GM12878 (cell line): ENCODE measurements at regions not wholly inside any gene's neighbourhood (a gene's known extent, or its start where the extent isn't known, plus 50 kb on each side); places are given as distances from the start of the nearest gene placed in this dataset.

ENCODE experiments used
- ATAC-seq: fragments of 200-7000 bp; cut with Tn5 transposase; 3 replicates; pipeline ENCODE4 v1.9.1; 2020; ENCODE audit warnings: mild to moderate bottlenecking, moderate library complexity
- BruUV-seq: library from RNA; stranded (reverse); fragments of 400-500 nt; replicated peaks from 2 replicates; lab custom pipeline; 2021; lab: Mats Ljungman, UMichigan
- CTCF ChIA-PET: fragments of 300-600 bp; sonication (Branson Sonifier 250); formaldehyde crosslinking; extraction: SDS; loops from one replicate; lab custom pipeline; 2021; ENCODE audit warnings: inconsistent platforms; lab: Yijun Ruan, JAX
- POLR2A ChIA-PET: fragments of 350-600 bp; formaldehyde crosslinking; extraction: SDS; loops from one replicate; lab custom pipeline; 2021; ENCODE audit warnings: inconsistent platforms; lab: Charles Lee
- RAD21 ChIA-PET: fragments of 300-600 bp; sonication (Branson Sonifier 250); formaldehyde crosslinking; loops from one replicate; lab custom pipeline; 2023; ENCODE audit warnings: antibody characterized with exemption; ENCODE audit not compliant: unreplicated experiment; lab: Charles Lee
- SMC1A ChIA-PET: fragments of 300-600 bp; sonication (Branson Sonifier 250); formaldehyde crosslinking; loops from one replicate; lab custom pipeline; 2023; ENCODE audit not compliant: unreplicated experiment, uncharacterized antibody; lab: Charles Lee
- DNase-seq: peaks from one replicate; pipeline ENCODE4 v3.0.0-alpha.2; 2011; ENCODE audit warnings: low read depth, low spot score
- FAIRE-seq: peaks from 3 replicates; lab custom pipeline; 2011; peaks lifted over from hg19 to GRCh38; lab: Jason Lieb, UNC
- H2AFZ ChIP-seq: 2 replicates; pipeline ENCODE4 v1.6.0; 2011; ENCODE audit warnings: low read depth, low read length, control low read depth; ENCODE audit not compliant: control insufficient read depth
- H3K27ac ChIP-seq: 2 replicates; pipeline ENCODE4 v1.5.1; 2011; ENCODE audit warnings: control low read depth; ENCODE audit not compliant: control insufficient read depth, insufficient read depth
- H3K27me3 ChIP-seq, 2 experiments: replicated peaks in 1 of 2; 2 replicates each; pipeline versions ENCODE4 v1.6.0 to v1.6.1; 2011; ENCODE audit warnings: low read length in 1 of 2; ENCODE audit not compliant: control insufficient read depth in 2 of 2, insufficient read depth in 2 of 2
- H3K36me3 ChIP-seq, 2 experiments: 2 replicates each; pipeline ENCODE4 v1.5.1; 2011; ENCODE audit warnings: low read length in 1 of 2; ENCODE audit not compliant: control insufficient read depth in 2 of 2, insufficient read depth in 2 of 2
- H3K4me1 ChIP-seq: 2 replicates; pipeline ENCODE4 v1.6.1; 2011; ENCODE audit warnings: mild to moderate bottlenecking, low read length, moderate library complexity, mixed read lengths; ENCODE audit not compliant: control insufficient read depth, insufficient read depth
- H3K4me2 ChIP-seq: 2 replicates; pipeline ENCODE4 v1.6.0; 2011; ENCODE audit warnings: control low read depth; ENCODE audit not compliant: control insufficient read depth, insufficient read depth
- H3K4me3 ChIP-seq: fragments of 200-600 bp; sonication (generic); 2 replicates; pipeline ENCODE4 v1.5.1; 2016
- H3K79me2 ChIP-seq: 2 replicates; pipeline ENCODE4 v1.6.0; 2011; ENCODE audit warnings: low read length; ENCODE audit not compliant: control insufficient read depth, insufficient read depth
- H3K9ac ChIP-seq: 2 replicates; pipeline ENCODE4 v1.8.0; 2011; ENCODE audit warnings: low read length, control low read depth, mixed read lengths; ENCODE audit not compliant: control insufficient read depth, insufficient read depth
- H3K9me3 ChIP-seq: replicated peaks from 3 replicates; pipeline ENCODE4 v1.5.1; 2011; ENCODE audit warnings: mild to moderate bottlenecking, low read length; ENCODE audit not compliant: control insufficient read depth, insufficient read depth
- H4K20me1 ChIP-seq: 2 replicates; pipeline ENCODE4 v1.6.0; 2011; ENCODE audit not compliant: control insufficient read depth, insufficient read depth
- BMI1 ChIP-seq: fragments of 450-650 bp; IDR thresholded peaks from 2 replicates; pipeline ENCODE4 v1.6.1; 2016; ENCODE audit warnings: mild to moderate bottlenecking, moderate library complexity, borderline replicate concordance
- CEBPZ ChIP-seq: fragments of 150-350 bp; IDR thresholded peaks from 2 replicates; pipeline ENCODE4 v1.6.1; 2016; ENCODE audit warnings: low read depth, low read length
- CTCF ChIP-seq, 3 experiments: IDR thresholded peaks in 2 of 3; conservative IDR thresholded peaks in 1 of 3; 2 replicates each; pipeline ENCODE4 v1.5.1; 2011; ENCODE audit warnings: low read depth in 3 of 3, low read length in 3 of 3, mild to moderate bottlenecking in 3 of 3, control low read depth in 2 of 3, moderate library complexity in 2 of 3, inconsistent platforms in 1 of 3, mixed read lengths in 1 of 3; ENCODE audit not compliant: control insufficient read depth in 2 of 3, insufficient read depth in 1 of 3; ENCODE audit errors: extremely low read depth in 1 of 3
- EED ChIP-seq: sonication (generic); IDR thresholded peaks from 2 replicates; pipeline ENCODE4 v1.6.1; 2016; ENCODE audit warnings: antibody characterized with exemption, low read depth
- JUNB ChIP-seq: IDR thresholded peaks from 2 replicates; pipeline ENCODE4 v1.6.1; 2016; ENCODE audit warnings: antibody characterized with exemption, mild to moderate bottlenecking
- PML ChIP-seq: IDR thresholded peaks from 2 replicates; pipeline ENCODE4 v1.6.1; 2012; ENCODE audit warnings: low read length, inconsistent platforms
- RAD21 ChIP-seq: IDR thresholded peaks from 2 replicates; pipeline ENCODE4 v1.6.1; 2011; ENCODE audit warnings: mild to moderate bottlenecking, low read depth, low read length, moderate library complexity; ENCODE audit not compliant: insufficient read depth
- REST ChIP-seq: IDR thresholded peaks from 2 replicates; pipeline ENCODE4 v1.6.1; 2012; ENCODE audit warnings: mild to moderate bottlenecking, low read depth, low read length
- SPI1 ChIP-seq: IDR thresholded peaks from 2 replicates; pipeline ENCODE4 v1.6.1; 2011; ENCODE audit warnings: low read depth, mild to moderate bottlenecking, low read length, moderate library complexity, borderline replicate concordance; ENCODE audit not compliant: insufficient read depth
- TAF1 ChIP-seq: IDR thresholded peaks from 2 replicates; pipeline ENCODE4 v1.6.1; 2011; ENCODE audit warnings: mild to moderate bottlenecking, low read depth, low read length, borderline replicate concordance
- ZBTB4 ChIP-seq: fragments of 450-650 bp; formaldehyde crosslinking; IDR thresholded peaks from 2 replicates; pipeline ENCODE4 v1.4.0; 2022; ENCODE audit warnings: mild to moderate bottlenecking, moderate library complexity
- WGBS: methylation state at CpG from one replicate; pipeline ENCODE4 v1.1.6; 2016; ENCODE audit warnings: low lambda C conversion rate; ENCODE audit not compliant: insufficient replicate concordance, insufficient coverage; ENCODE audit errors: missing lambda C conversion rate; 5-methylcytosine and 5-hydroxymethylcytosine counted together
- in situ Hi-C: fragments of 300-500 bp; cut with MboI; formaldehyde crosslinking; loops from 9 replicates; pipeline ENCODE4 v1.14.3; 2018; ENCODE audit warnings: mixed read lengths
- intact Hi-C: fragments of 100-400 bp; cut with micrococcal nuclease; formaldehyde crosslinking; loops from one replicate; pipeline ENCODE4 v1.14.2; 2022; ENCODE audit not compliant: unreplicated experiment

- Histone ChIP-seq H3K36me3 (no peaks in the 10 kb centered on the region), H3K27ac (no peak overlapping the region), H3K9ac (no peak overlapping the region), H4K20me1 (no peaks in the 10 kb centered on the region), H3K4me3 (no peak overlapping the region), H3K27me3 (no peaks in the 10 kb centered on the region; a peak in 1 of 4 replicates), H3K4me2 (no peak overlapping the region), H3K4me1 (no peaks in the 10 kb centered on the region), H3K79me2 (no peaks in the 10 kb centered on the region), H3K9me3 (no peaks in the 10 kb centered on the region), H2AFZ (no peak overlapping the region)
- no peak for ATAC-seq
- BruUV-seq: no TSS peak
- FAIRE-seq: no peak
- intact Hi-C loops: no loop called here
- SMC1A ChIA-PET: no interaction called here
- CTCF ChIA-PET: no interaction called here
- in situ Hi-C loops: no loop called here
- RAD21 ChIA-PET: no interaction called here
- 24% methylated on average over 4 of the region's 4 CpGs for WGBS
- DNase-seq: no peak
- POLR2A ChIA-PET: no interaction called here
- TF ChIP-seq REST (no peak), BMI1 (no peak), PML (no peak), RAD21 (no peak), EED (no peak), ZBTB4 (CRISPR knock-in tag) (no peak), CEBPZ (no peak), JUNB (no peak), TAF1 (no peak), SPI1 (no peak), CTCF (IDR thresholded peaks at IDR 0.05 in 2 of 3, conservative IDR thresholded peaks at IDR 0.05 in 1 of 3; ENCODE audit: control insufficient read depth in 2 of 3, extremely low read depth in 1 of 3, insufficient read depth in 1 of 3, low read depth in 3 of 3, low read length in 3 of 3) (no peak)
Measured at GRCh38 chrX:46209768-46210167, 335.5 kb downstream of the ZNF674 start.
